ENCODE measurements at regions not wholly inside any gene's neighbourhood (a gene's known extent, or its start where the extent isn't known, plus 50 kb on each side); places are given as distances from the start of the nearest gene placed in this dataset.

DNA sequence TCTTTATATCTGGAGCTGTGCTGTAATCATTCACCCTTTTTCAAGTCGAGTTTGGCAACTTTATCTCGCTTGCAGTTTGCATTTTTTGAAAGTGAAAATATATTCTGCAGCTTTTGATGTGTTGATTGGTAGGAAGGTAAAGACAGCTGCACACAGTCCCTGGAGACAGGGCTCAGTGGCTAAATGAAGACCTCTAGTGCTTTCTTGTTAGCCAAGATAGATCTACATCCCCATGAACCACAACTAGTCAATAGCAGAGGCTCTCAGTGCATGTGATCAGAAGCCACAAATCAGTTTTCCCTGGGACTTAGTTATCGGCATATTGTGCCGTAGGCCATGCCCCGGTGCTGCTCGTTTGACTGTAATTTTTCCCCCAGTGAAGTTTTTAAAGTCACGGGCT is 587.7 kb upstream of the PITX2 start:
- ATAC-seq (no peak), DNase-seq (no peak)
- Histone ChIP-seq H3K27me3 (no peaks in the 10 kb centered on the region), H3K4me1 (no peaks in the 10 kb centered on the region), H3K36me3 (replicated peaks in 1 of 2; ENCODE audit: insufficient read depth in 1 of 2, low read depth in 2 of 2) (no peaks in the 10 kb centered on the region), H3K27ac (no peak overlapping the region), H3K4me3 (no peak overlapping the region), H3K9me3 (no peaks in the 10 kb centered on the region)
- TF ChIP-seq, protein P1, sequence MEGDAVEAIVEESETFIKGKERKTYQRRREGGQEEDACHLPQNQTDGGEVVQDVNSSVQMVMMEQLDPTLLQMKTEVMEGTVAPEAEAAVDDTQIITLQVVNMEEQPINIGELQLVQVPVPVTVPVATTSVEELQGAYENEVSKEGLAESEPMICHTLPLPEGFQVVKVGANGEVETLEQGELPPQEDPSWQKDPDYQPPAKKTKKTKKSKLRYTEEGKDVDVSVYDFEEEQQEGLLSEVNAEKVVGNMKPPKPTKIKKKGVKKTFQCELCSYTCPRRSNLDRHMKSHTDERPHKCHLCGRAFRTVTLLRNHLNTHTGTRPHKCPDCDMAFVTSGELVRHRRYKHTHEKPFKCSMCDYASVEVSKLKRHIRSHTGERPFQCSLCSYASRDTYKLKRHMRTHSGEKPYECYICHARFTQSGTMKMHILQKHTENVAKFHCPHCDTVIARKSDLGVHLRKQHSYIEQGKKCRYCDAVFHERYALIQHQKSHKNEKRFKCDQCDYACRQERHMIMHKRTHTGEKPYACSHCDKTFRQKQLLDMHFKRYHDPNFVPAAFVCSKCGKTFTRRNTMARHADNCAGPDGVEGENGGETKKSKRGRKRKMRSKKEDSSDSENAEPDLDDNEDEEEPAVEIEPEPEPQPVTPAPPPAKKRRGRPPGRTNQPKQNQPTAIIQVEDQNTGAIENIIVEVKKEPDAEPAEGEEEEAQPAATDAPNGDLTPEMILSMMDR (IDR thresholded peaks at IDR 0.05), result no peak
- TF ChIP-seq POLR2A (IDR thresholded peaks at IDR 0.05), result no peak
- intact Hi-C loops (cut with DNase I), result no loop called here
- WGBS, 2 donors, result 4 to 14% methylated on average over 5 to 7 of the region's 7 CpGs

DNA sequence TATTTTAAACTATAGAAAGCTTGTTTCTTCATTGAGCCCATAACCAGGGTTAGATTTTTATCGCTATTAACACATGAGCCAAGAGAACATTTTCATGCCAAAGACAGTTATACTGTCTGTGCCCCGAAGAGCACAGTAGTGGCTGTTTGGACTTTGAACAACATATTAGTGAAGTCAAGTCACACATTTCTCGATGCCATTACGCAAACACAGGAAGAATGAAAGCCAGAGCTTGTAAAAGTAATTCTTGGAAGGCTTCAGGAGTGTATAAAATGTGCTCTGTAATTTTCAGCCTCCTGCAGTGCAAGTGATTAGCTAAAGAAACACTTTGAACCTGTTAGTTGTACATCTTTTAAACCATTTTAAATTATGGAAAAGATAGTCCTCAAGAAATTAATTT is 590.7 kb upstream of the PITX2 start:
- 32 to 41% methylated on average over 4 of the region's 4 CpGs for WGBS, 2 donors
- intact Hi-C loops (cut with DNase I), result no loop called here
- H3K36me3 ChIP-seq (replicated peaks in 1 of 2; ENCODE audit: insufficient read depth in 1 of 2, low read depth in 2 of 2), result no peaks in the 10 kb centered on the region

DNA sequence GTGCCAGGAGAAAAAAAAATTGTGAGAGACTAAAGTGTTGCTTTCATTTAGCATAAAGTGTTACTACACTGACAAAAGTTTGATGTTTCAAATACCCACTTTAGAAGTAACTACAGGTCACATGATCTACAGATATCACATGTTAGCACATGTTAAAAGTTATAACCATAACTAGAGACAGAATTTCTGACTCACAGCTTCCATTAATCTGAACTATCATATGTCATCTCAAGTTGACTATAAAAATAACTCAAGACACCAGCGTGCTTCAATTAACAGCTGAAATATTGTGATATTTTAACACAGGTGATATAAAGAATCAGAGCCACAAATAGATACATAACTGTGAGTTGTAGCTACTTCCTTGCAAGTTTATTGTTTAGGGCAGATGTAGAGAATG is 591.5 kb upstream of the PITX2 start:
- DNase-seq (no peak), ATAC-seq (no peak)
- Histone ChIP-seq H3K9me3 (no peaks in the 10 kb centered on the region), H3K36me3 (replicated peaks in 1 of 2; ENCODE audit: insufficient read depth in 1 of 2, low read depth in 2 of 2) (no peaks in the 10 kb centered on the region), H3K27me3 (no peaks in the 10 kb centered on the region), H3K4me1 (no peaks in the 10 kb centered on the region), H3K4me3 (no peak overlapping the region), H3K27ac (no peak overlapping the region)
- 71 to 81% methylated on average over 1 of the region's 1 CpG for WGBS, 2 donors
- TF ChIP-seq, protein P1 (IDR thresholded peaks at IDR 0.05), result no peak
- no peak for TF ChIP-seq POLR2A (IDR thresholded peaks at IDR 0.05)
- intact Hi-C loops (cut with DNase I), result no loop called here

More for the DNA sequence above, 590.7 kb upstream of the PITX2 start:
- Histone ChIP-seq H3K9me3 (no peaks in the 10 kb centered on the region), H3K27ac (no peak overlapping the region), H3K4me1 (no peaks in the 10 kb centered on the region), H3K27me3 (no peaks in the 10 kb centered on the region), H3K4me3 (no peak overlapping the region)
- TF ChIP-seq, protein P1 (IDR thresholded peaks at IDR 0.05), result no peak
- no peak for TF ChIP-seq POLR2A (IDR thresholded peaks at IDR 0.05)
- DNase-seq (no peak), ATAC-seq (no peak)

DNA sequence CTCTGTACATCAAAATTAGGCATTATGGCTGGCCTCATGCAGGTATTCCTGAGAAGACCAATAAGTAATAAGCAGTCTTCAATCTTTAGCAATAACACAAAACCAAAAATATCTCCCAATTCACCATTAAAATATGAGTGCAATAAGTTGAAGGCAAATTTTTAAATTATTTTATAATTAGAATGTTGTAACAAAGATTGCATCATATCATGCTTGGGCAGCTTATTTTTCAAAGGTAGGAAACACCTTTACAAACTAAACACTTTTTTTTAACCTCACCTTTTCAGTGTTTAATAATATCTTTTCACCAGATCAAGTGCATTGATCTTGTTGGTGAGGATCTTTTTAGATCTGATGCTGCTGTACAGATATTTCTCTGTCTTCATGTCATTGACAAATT is 592.9 kb upstream of the PITX2 start:
- H3K4me1 ChIP-seq, result no peaks in the 10 kb centered on the region
- H3K27ac ChIP-seq, result no peak overlapping the region
- no peak for TF ChIP-seq POLR2A (IDR thresholded peaks at IDR 0.05)
- TF ChIP-seq, protein P1 (IDR thresholded peaks at IDR 0.05), result no peak
- H3K4me3 ChIP-seq, result no peak overlapping the region
- no peaks in the 10 kb centered on the region for H3K9me3 ChIP-seq
- no peak for ATAC-seq
- no peaks in the 10 kb centered on the region for H3K27me3 ChIP-seq
- intact Hi-C loops (cut with DNase I), result no loop called here
- H3K36me3 ChIP-seq (replicated peaks in 1 of 2; ENCODE audit: insufficient read depth in 1 of 2, low read depth in 2 of 2), result no peaks in the 10 kb centered on the region
- no peak for DNase-seq

DNA sequence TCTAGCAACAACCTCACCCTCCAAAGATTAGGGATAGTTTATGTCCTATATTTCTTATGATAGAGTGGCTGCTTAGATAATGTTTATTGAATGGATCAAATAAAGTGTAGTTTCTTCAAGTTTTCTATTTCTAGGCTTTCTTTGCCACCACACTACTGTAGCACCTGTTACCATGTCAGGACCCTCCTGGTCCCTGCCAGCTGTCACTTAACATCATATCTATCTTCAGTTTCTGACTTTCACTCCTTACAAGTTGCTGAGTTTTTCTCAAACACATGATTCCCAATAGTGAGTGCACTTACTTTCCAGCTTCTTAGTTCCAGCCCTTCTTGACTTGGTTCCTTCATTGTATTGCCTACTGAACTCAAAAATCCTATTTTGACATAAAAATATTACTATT is 593.9 kb upstream of the PITX2 start:
- H3K27ac ChIP-seq, result no peak overlapping the region
- intact Hi-C loops (cut with DNase I), result no loop called here
- H3K4me3 ChIP-seq, result no peak overlapping the region
- no peaks in the 10 kb centered on the region for H3K9me3 ChIP-seq
- no peak for ATAC-seq
- H3K27me3 ChIP-seq, result no peaks in the 10 kb centered on the region
- TF ChIP-seq, protein P1 (IDR thresholded peaks at IDR 0.05), result no peak
- no peak for TF ChIP-seq POLR2A (IDR thresholded peaks at IDR 0.05)
- H3K36me3 ChIP-seq (replicated peaks in 1 of 2; ENCODE audit: insufficient read depth in 1 of 2, low read depth in 2 of 2), result no peaks in the 10 kb centered on the region
- no peaks in the 10 kb centered on the region for H3K4me1 ChIP-seq
- DNase-seq, result no peak
